Mesothelial cell of epicardium (in vitro differentiated cells): ENCODE measurements at regions not wholly inside any gene's neighbourhood (a gene's known extent, or its start where the extent isn't known, plus 50 kb on each side); places are given as distances from the start of the nearest gene placed in this dataset.
"Not testable (repeated sequence)": the region's sequence is repeated elsewhere in the genome, so short reads cannot be mapped to it uniquely, and the experiment has no call there.

Experiments used
- DNase-seq, 2 experiments: peaks; one replicate each; pipeline ENCODE4 v3.0.0; 2021; ENCODE audit warnings: low spot score in 2 of 2; ENCODE audit not compliant: unreplicated experiment in 2 of 2
- H3K27ac Mint-ChIP-seq: 2 replicates; pipeline ENCODE4 v1.8.0; 2021; ENCODE audit warnings: mixed read lengths
- H3K27me3 Mint-ChIP-seq: 2 replicates; pipeline ENCODE4 v1.8.0; 2021; ENCODE audit warnings: low read depth, mixed read lengths
- H3K36me3 Mint-ChIP-seq: 2 replicates; pipeline ENCODE4 v1.8.0; 2021; ENCODE audit warnings: mixed read lengths
- H3K4me1 Mint-ChIP-seq: 2 replicates; pipeline ENCODE4 v1.8.0; 2021; ENCODE audit warnings: mixed read lengths
- H3K4me3 Mint-ChIP-seq: 2 replicates; pipeline ENCODE4 v1.8.0; 2021; ENCODE audit warnings: mild to moderate bottlenecking, moderate library complexity, mixed read lengths
- H3K9me3 Mint-ChIP-seq: 2 replicates; pipeline ENCODE4 v1.8.0; 2021; ENCODE audit warnings: mixed read lengths
- CTCF ChIP-seq: fragments of 200-600 bp; sonication (generic); IDR thresholded peaks from one replicate; pipeline ENCODE4 v1.5.0; 2021; ENCODE audit warnings: antibody characterized with exemption; ENCODE audit not compliant: unreplicated experiment

- TF ChIP-seq CTCF = no peak
- peaks cover 25% of the 10 kb centered on the region for H3K9me3 Mint-ChIP-seq
- no peaks in the 10 kb centered on the region for H3K36me3 Mint-ChIP-seq
- no peak for DNase-seq
- no peaks in the 10 kb centered on the region for H3K4me1 Mint-ChIP-seq
- no peak overlapping the region for H3K4me3 Mint-ChIP-seq
- H3K27me3 Mint-ChIP-seq = no peaks in the 10 kb centered on the region
- no peak overlapping the region for H3K27ac Mint-ChIP-seq
These were observed 236.8 kb upstream of the VCX start for GRCh38 chrX:7606039-7606652.

GRCh38 chrX:7603387-7603786 is 239.6 kb upstream of the VCX start:
- Mint-ChIP-seq H3K36me3 (no peaks in the 10 kb centered on the region), H3K4me1 (no peaks in the 10 kb centered on the region), H3K4me3 (no peak overlapping the region), H3K9me3 (peaks cover 25% of the 10 kb centered on the region), H3K27me3 (no peaks in the 10 kb centered on the region), H3K27ac (no peak overlapping the region)
- TF ChIP-seq CTCF = no peak
- no peak for DNase-seq

GRCh38 chrX:7596822-7597221 is 246.1 kb upstream of the VCX start:
- H3K4me3 Mint-ChIP-seq = no peak overlapping the region
- no peaks in the 10 kb centered on the region for H3K27me3 Mint-ChIP-seq
- H3K27ac Mint-ChIP-seq = no peak overlapping the region
- no peaks in the 10 kb centered on the region for H3K4me1 Mint-ChIP-seq
- H3K9me3 Mint-ChIP-seq = peaks cover 4% of the 10 kb centered on the region
- TF ChIP-seq CTCF = no peak
- no peak for DNase-seq
- H3K36me3 Mint-ChIP-seq = no peaks in the 10 kb centered on the region

- not testable (repeated sequence) for DNase-seq, H3K4me3 Mint-ChIP-seq, H3K9me3 Mint-ChIP-seq, H3K27ac Mint-ChIP-seq, H3K27me3 Mint-ChIP-seq, H3K36me3 Mint-ChIP-seq, H3K4me1 Mint-ChIP-seq
These were observed 249.6 kb upstream of the VCX start for GRCh38 chrX:7593370-7593769.

GRCh38 chrX:7586126-7586525 is 256.8 kb upstream of the VCX start:
- H3K4me3 Mint-ChIP-seq = no peak overlapping the region
- TF ChIP-seq CTCF = peak; percentile 68
- no peaks in the 10 kb centered on the region for H3K4me1 Mint-ChIP-seq
- no peak for DNase-seq
- H3K27ac Mint-ChIP-seq = no peak overlapping the region
- no peaks in the 10 kb centered on the region for H3K27me3 Mint-ChIP-seq
- no peaks in the 10 kb centered on the region for H3K9me3 Mint-ChIP-seq
- H3K36me3 Mint-ChIP-seq = no peaks in the 10 kb centered on the region

GRCh38 chrX:7582191-7582590 is 260.8 kb upstream of the VCX start:
- no peak overlapping the region for H3K4me3 Mint-ChIP-seq
- no peaks in the 10 kb centered on the region for H3K4me1 Mint-ChIP-seq
- DNase-seq = no peak
- H3K36me3 Mint-ChIP-seq = no peaks in the 10 kb centered on the region
- H3K27ac Mint-ChIP-seq = no peak overlapping the region
- no peak for TF ChIP-seq CTCF
- H3K27me3 Mint-ChIP-seq = peaks cover 3% of the 10 kb centered on the region
- H3K9me3 Mint-ChIP-seq = no peaks in the 10 kb centered on the region
